SU-DHL-6 (cell line): ENCODE measurements at regions not wholly inside any gene's neighbourhood (a gene's known extent, or its start where the extent isn't known, plus 50 kb on each side); places are given as distances from the start of the nearest gene placed in this dataset.

Experiments used
- EZH2phosphoT487 ChIP-seq: fragments of 200-600 bp; sonication (generic), shearing (Covaris generic); conservative IDR thresholded peaks from 2 replicates; pipeline ENCODE4 v1.6.1; 2018; ENCODE audit warnings: mild to moderate bottlenecking, antibody characterized with exemption, low read length, moderate library complexity, mixed read lengths
- TF ChIP-seq, protein P1 (sequence below): fragments of 200-600 bp; sonication (generic); IDR thresholded peaks from one replicate; pipeline ENCODE4 v1.5.1; 2017; ENCODE audit warnings: antibody characterized with exemption, mild to moderate bottlenecking, low read length, moderate library complexity; ENCODE audit not compliant: insufficient read depth, poor library complexity, severe bottlenecking

DNA sequence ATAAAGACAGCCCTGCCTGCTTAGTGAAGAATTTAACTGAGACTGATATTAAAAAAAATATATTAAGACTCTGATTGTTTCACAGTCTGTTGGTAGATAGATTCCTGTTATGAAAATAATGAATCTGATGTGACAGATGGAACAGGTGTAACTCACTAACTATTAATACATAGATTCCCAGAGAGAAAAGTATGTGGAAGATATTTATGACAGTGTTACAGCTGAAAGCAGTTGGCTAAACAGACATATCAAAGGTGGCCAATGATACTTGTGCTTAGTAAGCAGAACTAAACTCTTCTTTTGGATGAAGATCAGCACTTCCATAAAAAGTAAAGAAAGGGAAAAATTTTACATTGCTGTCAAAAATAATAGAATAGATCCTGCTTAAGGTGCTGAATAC is 598.2 kb upstream of the CA10 start:
- TF ChIP-seq, protein P1, sequence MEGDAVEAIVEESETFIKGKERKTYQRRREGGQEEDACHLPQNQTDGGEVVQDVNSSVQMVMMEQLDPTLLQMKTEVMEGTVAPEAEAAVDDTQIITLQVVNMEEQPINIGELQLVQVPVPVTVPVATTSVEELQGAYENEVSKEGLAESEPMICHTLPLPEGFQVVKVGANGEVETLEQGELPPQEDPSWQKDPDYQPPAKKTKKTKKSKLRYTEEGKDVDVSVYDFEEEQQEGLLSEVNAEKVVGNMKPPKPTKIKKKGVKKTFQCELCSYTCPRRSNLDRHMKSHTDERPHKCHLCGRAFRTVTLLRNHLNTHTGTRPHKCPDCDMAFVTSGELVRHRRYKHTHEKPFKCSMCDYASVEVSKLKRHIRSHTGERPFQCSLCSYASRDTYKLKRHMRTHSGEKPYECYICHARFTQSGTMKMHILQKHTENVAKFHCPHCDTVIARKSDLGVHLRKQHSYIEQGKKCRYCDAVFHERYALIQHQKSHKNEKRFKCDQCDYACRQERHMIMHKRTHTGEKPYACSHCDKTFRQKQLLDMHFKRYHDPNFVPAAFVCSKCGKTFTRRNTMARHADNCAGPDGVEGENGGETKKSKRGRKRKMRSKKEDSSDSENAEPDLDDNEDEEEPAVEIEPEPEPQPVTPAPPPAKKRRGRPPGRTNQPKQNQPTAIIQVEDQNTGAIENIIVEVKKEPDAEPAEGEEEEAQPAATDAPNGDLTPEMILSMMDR: no peak
- TF ChIP-seq EZH2phosphoT487: no peak
